SK-N-SH (cell line): ENCODE measurements at regions not wholly inside any gene's neighbourhood (a gene's known extent, or its start where the extent isn't known, plus 50 kb on each side); places are given as distances from the start of the nearest gene placed in this dataset.

ENCODE experiments used
- ELF1 ChIP-seq: IDR thresholded peaks from 2 replicates; pipeline ENCODE4 v1.4.0; 2012
- EP300 ChIP-seq, 2 experiments: IDR thresholded peaks; 2 replicates each; pipeline versions ENCODE4 v1.4.0 to v1.6.1; 2012; ENCODE audit warnings: borderline replicate concordance in 1 of 2, low read depth in 1 of 2, low read length in 1 of 2
- FOXJ3 ChIP-seq: sonication (generic); formaldehyde crosslinking; IDR thresholded peaks from 2 replicates; pipeline ENCODE4 v1.5.1; 2020; ENCODE audit warnings: mild to moderate bottlenecking, missing genetic modification reagents
- FOXM1 ChIP-seq: IDR thresholded peaks from 2 replicates; pipeline ENCODE4 v1.4.0; 2012; ENCODE audit warnings: low read depth, mild to moderate bottlenecking
- GABPA ChIP-seq: IDR thresholded peaks from 2 replicates; pipeline ENCODE4 v1.4.0; 2012; ENCODE audit warnings: low read depth, mild to moderate bottlenecking
- IRF3 ChIP-seq: fragments of 150-350 bp; IDR thresholded peaks from 2 replicates; pipeline ENCODE4 v1.6.1; 2016; ENCODE audit warnings: mild to moderate bottlenecking, low read depth, low read length
- JUND ChIP-seq: IDR thresholded peaks from 2 replicates; pipeline ENCODE4 v1.4.0; 2012
- MEF2A ChIP-seq: IDR thresholded peaks from 2 replicates; pipeline ENCODE4 v1.4.0; 2012; ENCODE audit warnings: low read depth, borderline replicate concordance
- NFIC ChIP-seq: IDR thresholded peaks from 2 replicates; pipeline ENCODE4 v1.4.0; 2012; ENCODE audit warnings: borderline replicate concordance
- POLR2AphosphoS5 ChIP-seq: IDR thresholded peaks from 2 replicates; pipeline ENCODE4 v1.6.1; 2012; ENCODE audit warnings: low read depth, low read length
- RAD21 ChIP-seq: IDR thresholded peaks from 2 replicates; pipeline ENCODE4 v1.6.1; 2012; ENCODE audit warnings: mild to moderate bottlenecking, low read length
- REST ChIP-seq: IDR thresholded peaks from 2 replicates; pipeline ENCODE4 v1.6.1; 2012; ENCODE audit warnings: mild to moderate bottlenecking, low read depth, low read length, moderate library complexity
- RXRA ChIP-seq: IDR thresholded peaks from 2 replicates; pipeline ENCODE4 v1.4.0; 2012; ENCODE audit warnings: low read depth, mild to moderate bottlenecking, borderline replicate concordance
- SIN3A ChIP-seq: IDR thresholded peaks from 2 replicates; pipeline ENCODE4 v1.6.1; 2012; ENCODE audit warnings: low read depth, mild to moderate bottlenecking, low read length, moderate library complexity, borderline replicate concordance
- SMC3 ChIP-seq: IDR thresholded peaks from 2 replicates; pipeline ENCODE4 v1.6.1; 2012; ENCODE audit warnings: low read depth, low read length, improper control_type of control experiment
- TCF12 ChIP-seq: IDR thresholded peaks from 2 replicates; pipeline ENCODE4 v1.4.0; 2012
- YY1 ChIP-seq: IDR thresholded peaks from 2 replicates; pipeline ENCODE4 v1.4.0; 2012; ENCODE audit warnings: low read depth, mild to moderate bottlenecking
- TF ChIP-seq, protein P1 (sequence below): IDR thresholded peaks from 2 replicates; pipeline ENCODE4 v1.4.0; 2012; ENCODE audit warnings: low read depth, borderline replicate concordance
- TF ChIP-seq, protein P2 (sequence below): IDR thresholded peaks from 2 replicates; pipeline ENCODE4 v1.4.0; 2012; ENCODE audit warnings: low read depth
- TF ChIP-seq, protein P3 (sequence below): fragments of 200-600 bp; sonication (generic); IDR thresholded peaks from 2 replicates; pipeline ENCODE4 v1.6.1; 2017; ENCODE audit warnings: antibody characterized with exemption, mild to moderate bottlenecking, moderate library complexity

- TF ChIP-seq IRF3, result no peak
- TF ChIP-seq RAD21, result no peak
- TF ChIP-seq, protein P1, sequence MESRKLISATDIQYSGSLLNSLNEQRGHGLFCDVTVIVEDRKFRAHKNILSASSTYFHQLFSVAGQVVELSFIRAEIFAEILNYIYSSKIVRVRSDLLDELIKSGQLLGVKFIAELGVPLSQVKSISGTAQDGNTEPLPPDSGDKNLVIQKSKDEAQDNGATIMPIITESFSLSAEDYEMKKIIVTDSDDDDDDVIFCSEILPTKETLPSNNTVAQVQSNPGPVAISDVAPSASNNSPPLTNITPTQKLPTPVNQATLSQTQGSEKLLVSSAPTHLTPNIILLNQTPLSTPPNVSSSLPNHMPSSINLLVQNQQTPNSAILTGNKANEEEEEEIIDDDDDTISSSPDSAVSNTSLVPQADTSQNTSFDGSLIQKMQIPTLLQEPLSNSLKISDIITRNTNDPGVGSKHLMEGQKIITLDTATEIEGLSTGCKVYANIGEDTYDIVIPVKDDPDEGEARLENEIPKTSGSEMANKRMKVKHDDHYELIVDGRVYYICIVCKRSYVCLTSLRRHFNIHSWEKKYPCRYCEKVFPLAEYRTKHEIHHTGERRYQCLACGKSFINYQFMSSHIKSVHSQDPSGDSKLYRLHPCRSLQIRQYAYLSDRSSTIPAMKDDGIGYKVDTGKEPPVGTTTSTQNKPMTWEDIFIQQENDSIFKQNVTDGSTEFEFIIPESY, result 0 out of 2 replicates have a peak, but pooled peaks have one; percentile 42
- peak; percentile 89 for TF ChIP-seq POLR2AphosphoS5
- no peak for TF ChIP-seq GABPA
- TF ChIP-seq ELF1, result no peak
- peak; percentile 83 for TF ChIP-seq FOXM1
- peak; percentile 63 to 80; a peak in 3 of 4 replicates for TF ChIP-seq EP300 (IDR thresholded peaks at IDR 0.05; ENCODE audit: borderline replicate concordance in 1 of 2, low read depth in 1 of 2, low read length in 1 of 2)
- TF ChIP-seq RXRA, result peak; percentile 76; the same call in 1 of the 2 replicates
- TF ChIP-seq, protein P2, sequence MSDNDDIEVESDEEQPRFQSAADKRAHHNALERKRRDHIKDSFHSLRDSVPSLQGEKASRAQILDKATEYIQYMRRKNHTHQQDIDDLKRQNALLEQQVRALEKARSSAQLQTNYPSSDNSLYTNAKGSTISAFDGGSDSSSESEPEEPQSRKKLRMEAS, result peak; percentile 35; the same call in 1 of the 2 replicates
- TF ChIP-seq FOXJ3 (CRISPR knock-in tag), result no peak
- TF ChIP-seq MEF2A, result peak; percentile 97
- peak; percentile 92 for TF ChIP-seq JUND
- peak; percentile 79; the same call in 1 of the 2 replicates for TF ChIP-seq SIN3A
- TF ChIP-seq REST, result no peak
- TF ChIP-seq SMC3, result no peak
- TF ChIP-seq, protein P3, sequence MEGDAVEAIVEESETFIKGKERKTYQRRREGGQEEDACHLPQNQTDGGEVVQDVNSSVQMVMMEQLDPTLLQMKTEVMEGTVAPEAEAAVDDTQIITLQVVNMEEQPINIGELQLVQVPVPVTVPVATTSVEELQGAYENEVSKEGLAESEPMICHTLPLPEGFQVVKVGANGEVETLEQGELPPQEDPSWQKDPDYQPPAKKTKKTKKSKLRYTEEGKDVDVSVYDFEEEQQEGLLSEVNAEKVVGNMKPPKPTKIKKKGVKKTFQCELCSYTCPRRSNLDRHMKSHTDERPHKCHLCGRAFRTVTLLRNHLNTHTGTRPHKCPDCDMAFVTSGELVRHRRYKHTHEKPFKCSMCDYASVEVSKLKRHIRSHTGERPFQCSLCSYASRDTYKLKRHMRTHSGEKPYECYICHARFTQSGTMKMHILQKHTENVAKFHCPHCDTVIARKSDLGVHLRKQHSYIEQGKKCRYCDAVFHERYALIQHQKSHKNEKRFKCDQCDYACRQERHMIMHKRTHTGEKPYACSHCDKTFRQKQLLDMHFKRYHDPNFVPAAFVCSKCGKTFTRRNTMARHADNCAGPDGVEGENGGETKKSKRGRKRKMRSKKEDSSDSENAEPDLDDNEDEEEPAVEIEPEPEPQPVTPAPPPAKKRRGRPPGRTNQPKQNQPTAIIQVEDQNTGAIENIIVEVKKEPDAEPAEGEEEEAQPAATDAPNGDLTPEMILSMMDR, result no peak
- no peak for TF ChIP-seq YY1
- TF ChIP-seq TCF12, result peak; percentile 99
- peak; percentile 93 for TF ChIP-seq NFIC
Measured at GRCh38 chr12:27179400-27180214, 64.5 kb upstream of the STK38L start (continued).
